ENCODE measurements at regions not wholly inside any gene's neighbourhood (a gene's known extent, or its start where the extent isn't known, plus 50 kb on each side); places are given as distances from the start of the nearest gene placed in this dataset.

- TF ChIP-seq CTCF (IDR thresholded peaks at IDR 0.05) (no peak), POLR2A (IDR thresholded peaks at IDR 0.05) (no peak)
Observed at GRCh38 chr6:81826784-81827183, 74.3 kb upstream of the TENT5A start.
